Esophagus squamous epithelium (tissue), 4 donors: ENCODE measurements at regions not wholly inside any gene's neighbourhood (a gene's known extent, or its start where the extent isn't known, plus 50 kb on each side); places are given as distances from the start of the nearest gene placed in this dataset.
"Not testable (repeated sequence)": the region's sequence is repeated elsewhere in the genome, so short reads cannot be mapped to it uniquely, and the experiment has no call there.

ENCODE experiments used
- CTCF ChIP-seq, 6 experiments: fragments of 450-650 bp in 4 of 6; fragments of 200-600 bp in 2 of 6; sonication (generic) in 2 of 6; IDR thresholded peaks; one replicate each; pipeline ENCODE4 v1.5.1; 2016 to 2019; ENCODE audit warnings: antibody characterized with exemption in 6 of 6, mild to moderate bottlenecking in 4 of 6, moderate library complexity in 4 of 6
- POLR2A ChIP-seq, 4 donors: fragments of 450-650 bp; IDR thresholded peaks; one replicate each; pipeline ENCODE4 v1.6.1; 2017; ENCODE audit warnings: antibody characterized with exemption in 4 of 4, mild to moderate bottlenecking in 4 of 4, moderate library complexity in 3 of 4

GRCh38 chr5:40108764-40109390 lies 570.8 kb upstream of the PTGER4 start:
- not testable (repeated sequence) for TF ChIP-seq CTCF, POLR2A (IDR thresholded peaks at IDR 0.05)
